Activated CD4-positive, alpha-beta T cell treated with anti-CD3 and anti-CD28 coated beads, Interleukin-2, amount 50 U/mL, for 16 hours (primary cell): ENCODE measurements at regions not wholly inside any gene's neighbourhood (a gene's known extent, or its start where the extent isn't known, plus 50 kb on each side); places are given as distances from the start of the nearest gene placed in this dataset.

Experiments
- DNase-seq: peaks from one replicate; pipeline ENCODE4 v3.0.0-alpha.2; 2020

DNA sequence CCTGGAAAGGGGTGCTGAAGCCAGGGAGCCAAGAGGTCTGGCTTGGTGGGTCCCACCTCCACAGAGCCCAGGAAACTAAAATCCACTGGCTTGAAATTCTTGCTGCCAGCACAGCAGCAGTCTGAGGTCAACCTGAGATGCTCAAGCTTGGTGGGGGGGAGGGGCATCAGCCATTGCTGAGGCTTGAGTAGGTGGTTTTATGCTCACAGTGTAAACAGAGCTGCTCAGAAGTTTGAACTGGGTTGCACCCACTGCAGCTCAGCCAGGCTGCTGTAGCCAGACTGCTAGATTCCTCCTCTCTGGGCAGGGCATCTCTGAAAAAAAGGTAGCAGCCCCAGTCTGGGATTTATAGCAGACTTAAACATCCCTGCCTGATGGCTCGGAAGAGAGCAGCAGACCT lies 55.5 kb upstream of the FBXL17 start:
- DNase-seq = no peak

DNA sequence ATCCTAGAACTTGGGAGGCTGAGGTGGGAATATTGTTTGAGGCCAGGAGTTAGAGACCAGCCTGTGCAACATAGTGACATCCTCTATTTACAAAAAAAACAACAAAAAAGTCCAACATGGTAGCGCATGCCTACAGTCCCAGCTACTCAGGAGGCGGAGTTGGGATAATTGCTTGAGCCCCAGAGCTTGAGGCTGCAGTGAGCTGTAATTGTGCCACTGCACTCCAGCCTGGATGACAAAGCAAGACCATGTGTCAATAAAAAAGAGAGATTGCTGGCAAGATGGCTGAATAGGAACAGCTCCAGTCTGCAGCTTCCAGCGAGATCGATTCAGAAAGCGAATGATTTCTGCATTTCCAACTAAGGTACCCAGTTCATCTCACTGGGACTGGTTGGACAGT lies 54.8 kb upstream of the FBXL17 start:
- no peak for DNase-seq

DNA sequence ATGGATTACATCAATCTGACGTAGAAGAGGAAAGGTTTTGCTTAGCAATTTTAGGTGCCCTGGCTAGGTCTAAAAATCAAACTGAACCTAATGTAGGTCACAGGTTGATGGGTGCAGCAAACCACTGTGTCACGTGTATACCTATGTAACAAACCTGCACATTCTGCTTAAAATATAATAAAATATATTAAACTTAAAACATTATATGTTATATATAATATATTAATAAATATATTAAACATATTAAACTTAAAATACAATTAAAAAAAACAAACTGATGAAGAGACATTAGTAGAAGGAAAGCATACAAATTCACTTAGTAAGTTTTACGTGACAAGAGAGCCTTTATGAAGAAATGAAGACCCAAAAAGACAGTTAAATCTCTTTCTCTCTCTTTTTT lies 51.7 kb upstream of the FBXL17 start:
- DNase-seq = no peak

DNA sequence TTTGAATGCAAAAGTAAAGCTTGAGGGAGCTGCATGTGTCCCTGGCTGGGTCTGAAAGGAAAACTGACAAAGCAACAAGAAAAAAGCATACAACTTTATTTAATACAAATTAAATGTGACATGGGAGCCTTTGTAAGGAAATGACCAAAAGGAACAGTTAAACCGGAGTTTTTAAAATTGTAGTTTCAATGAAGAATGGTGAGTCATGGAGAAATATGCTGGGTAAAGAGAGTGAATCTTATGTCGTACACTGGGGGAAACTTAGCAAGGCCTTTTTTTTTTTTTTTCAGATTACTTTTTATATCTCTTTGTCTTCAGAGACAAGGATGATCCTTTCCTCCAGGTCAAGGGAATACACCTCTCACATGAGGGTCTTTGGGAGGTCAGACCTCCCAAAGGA lies 50.1 kb upstream of the FBXL17 start:
- DNase-seq = no peak
